GM21423 (cell line): ENCODE measurements at regions not wholly inside any gene's neighbourhood (a gene's known extent, or its start where the extent isn't known, plus 50 kb on each side); places are given as distances from the start of the nearest gene placed in this dataset.
"Not testable (repeated sequence)": the region's sequence is repeated elsewhere in the genome, so short reads cannot be mapped to it uniquely, and the experiment has no call there.

Experiments used
- ATAC-seq: cut with Tn5 transposase; IDR thresholded peaks from one replicate; pipeline ENCODE4 v1.9.1; 2021; ENCODE audit warnings: mild to moderate bottlenecking, moderate library complexity; ENCODE audit not compliant: unreplicated experiment

DNA sequence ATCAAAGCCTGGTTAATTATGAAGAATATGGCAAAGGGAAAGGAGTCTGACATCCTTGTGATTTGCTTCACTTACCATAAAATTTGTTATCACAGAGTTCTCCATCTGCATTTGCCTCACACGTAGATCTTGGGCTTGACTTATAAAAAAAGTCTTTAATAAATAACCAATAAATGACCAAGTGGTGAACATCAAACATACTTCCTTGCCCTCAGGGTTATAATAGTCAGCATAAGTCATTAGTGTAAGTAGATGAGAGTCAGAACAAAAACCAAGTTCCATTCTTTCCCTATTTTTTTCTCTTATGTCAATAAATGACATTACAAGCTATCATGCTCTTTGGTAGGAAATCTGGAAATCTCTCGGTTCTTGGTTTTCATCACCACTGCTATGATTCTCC is 635.4 kb upstream of the ATXN7L3B start:
- ATAC-seq, result no peak

DNA sequence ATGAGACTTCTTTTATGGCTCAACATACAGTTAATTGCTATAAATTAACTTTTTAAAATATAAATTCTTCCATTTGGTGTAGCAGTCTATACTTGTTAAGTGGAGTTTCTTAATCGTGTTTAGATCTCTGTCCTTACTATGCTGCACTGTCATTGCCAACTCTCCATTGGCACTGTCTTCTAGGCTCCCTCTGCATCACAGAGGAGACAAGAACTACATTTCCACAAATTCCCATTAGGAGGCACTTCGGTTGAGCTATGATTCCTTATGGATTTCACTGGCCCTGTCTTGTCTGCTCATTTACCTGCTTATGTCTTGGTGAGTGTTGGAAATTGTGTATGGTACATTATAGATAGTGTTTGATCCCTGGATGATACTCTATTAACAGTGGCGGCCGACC is 630.9 kb upstream of the ATXN7L3B start:
- ATAC-seq, result no peak

DNA sequence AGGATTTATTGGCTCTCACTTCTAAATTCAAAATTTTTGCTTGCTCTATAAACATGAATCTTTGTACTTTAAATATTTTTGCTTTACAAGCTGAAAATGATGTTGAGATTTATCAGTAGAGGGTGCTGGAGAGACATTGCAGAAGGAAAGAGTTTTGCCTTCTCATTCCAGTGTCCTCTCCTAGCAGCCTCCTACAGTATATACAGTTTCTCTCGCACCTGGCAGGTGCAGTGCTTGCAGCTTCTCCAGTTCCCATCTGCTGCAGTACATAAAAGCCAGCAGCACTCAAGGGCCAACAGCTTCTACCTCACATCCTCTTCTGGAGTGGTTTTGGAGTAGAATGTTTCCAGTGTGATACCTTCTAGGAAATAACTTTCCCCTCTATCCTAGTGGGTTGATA is 601.8 kb upstream of the ATXN7L3B start:
- ATAC-seq, result no peak

DNA sequence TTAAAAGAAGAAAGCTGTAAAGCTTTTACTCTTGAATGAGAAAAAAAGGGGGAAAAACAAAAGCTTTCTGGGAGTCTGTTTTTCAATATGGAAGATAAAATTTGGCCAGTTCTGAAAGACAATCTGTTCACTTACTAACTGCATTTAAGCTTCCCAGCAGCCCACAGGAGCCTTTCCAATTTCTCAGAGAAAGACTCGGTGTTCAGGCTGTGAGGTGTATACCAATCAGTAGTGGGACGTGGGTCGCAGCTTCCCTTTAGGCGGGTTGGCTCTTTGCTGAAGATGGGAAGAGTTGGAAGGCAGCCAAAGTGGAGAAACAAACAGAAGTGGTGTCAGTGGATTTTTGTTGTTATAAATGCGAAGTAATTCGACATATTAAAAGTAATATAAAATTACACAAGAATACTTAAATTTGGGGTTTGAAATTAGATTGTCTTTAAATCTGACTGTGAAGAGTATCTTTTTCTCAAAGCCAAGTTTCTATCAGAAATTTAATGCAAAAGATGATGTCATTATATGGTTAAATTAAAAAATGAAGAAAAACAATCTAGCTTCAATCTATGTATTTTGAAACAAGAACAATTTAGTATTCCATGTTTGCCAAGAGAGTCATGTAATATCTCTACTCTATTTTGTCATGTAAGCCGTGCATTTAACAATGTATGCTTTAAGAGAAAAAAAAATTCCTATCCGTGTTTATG is 590.2 kb upstream of the ATXN7L3B start:
- ATAC-seq, result no peak

DNA sequence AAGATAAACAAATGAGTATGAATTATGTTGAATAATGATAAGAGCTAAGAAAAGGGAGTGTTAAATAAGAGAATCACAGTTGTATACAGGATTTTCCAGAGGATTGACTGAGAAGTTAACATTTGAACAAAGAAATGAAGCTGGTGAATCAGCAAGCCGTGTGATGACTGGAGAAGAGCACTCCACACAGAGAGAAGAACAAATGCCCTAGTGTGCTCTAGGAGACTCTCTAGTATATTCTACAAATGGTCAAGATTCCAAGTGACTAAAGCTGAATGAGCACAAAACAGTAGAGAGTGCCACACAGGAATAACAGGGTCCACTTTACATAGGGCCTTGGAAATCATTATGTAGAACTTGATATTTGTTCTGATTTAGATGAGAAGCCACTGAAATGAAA is 587.1 kb upstream of the ATXN7L3B start:
- no peak for ATAC-seq

DNA sequence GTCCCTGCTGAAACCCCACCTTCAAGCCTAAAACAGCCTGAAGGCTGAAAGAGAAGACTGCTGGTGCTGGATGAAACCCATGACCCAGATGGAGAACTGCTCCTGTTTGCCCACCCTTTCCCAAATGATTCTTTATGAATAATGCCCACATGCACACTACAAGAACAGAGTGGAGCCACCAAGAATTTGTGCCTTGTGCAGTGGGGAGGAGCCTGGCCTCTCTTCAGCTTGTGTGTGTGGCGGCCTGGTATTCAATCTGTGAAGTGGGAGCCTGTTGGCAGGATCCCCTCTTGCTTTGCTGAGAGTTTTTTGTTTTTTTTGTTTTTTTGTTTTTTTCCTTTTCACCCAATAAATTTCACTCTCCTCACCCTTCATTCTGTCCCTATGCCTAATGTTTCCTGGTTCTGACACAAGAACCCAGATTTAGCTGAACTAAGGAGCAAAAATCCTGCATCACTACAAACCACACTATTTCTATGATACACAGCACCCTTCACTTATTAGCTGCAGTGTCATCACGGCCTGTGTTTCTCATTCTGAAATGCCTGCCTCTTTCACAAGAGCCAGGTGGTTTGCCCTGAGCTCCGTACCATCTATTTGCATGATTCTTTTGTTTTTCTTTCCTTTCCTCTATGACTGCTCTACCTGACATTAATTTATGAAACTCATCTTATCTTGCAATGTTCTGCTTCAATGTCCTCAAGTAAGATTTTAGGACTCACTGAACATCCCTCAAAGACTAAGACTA is 585.5 kb upstream of the ATXN7L3B start:
- ATAC-seq, result no peak

DNA sequence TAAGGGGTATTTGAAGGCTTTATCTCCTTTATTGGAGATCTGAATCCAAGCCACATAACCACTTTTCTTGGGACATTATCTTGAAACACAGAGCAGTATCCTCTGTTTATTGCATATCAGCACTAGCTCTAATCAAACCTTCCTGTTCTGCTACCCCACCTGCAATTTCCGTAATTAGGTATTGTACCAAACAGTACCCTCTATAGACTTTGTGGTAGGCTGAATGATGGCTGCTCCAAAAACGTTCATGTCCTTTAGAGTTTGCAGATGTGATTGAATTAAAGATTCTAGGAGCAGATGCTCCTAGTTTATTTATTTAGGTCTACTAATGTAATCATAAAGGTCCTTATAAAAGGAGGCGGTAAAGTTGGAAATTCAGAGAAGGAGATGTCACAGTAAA is 573.0 kb upstream of the ATXN7L3B start:
- no peak for ATAC-seq

DNA sequence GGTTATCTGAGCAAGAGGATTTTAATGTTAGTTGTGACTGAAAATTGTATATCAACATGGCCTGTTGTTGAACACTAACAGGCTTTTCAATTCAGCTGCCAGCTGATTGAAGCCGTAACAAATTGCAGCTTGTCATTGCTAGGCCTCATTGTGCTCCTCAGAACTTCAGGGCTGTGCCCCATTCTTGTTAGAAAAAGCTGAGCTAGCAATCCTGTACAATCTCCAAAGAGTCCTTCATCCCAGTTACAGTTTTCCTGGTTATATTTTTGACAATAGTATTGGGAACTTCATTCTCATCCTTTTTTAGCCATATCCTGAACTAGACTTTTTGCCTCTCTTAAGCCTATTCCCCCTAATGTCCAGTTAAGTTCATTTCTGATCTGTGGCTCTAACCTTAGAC is 564.1 kb upstream of the ATXN7L3B start:
- ATAC-seq, result no peak

DNA sequence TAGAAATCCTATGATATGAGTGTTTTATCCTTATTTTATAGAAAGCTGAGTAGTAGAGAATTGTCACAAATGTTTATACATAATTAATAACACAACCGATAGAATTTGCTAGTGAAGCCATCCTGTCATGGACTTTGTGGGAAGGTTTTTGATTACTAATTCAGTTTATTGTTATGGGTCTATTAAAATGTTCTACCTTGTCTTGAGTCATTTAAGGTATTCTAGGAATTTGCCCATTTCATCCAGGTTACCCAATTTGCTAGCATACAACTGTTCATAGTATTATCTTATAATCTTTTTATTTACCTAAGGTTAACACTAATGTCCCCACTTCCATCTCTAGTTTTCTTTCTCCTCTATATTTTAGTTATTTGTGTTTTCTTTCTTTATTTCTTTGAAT is 553.1 kb upstream of the ATXN7L3B start:
- ATAC-seq, result no peak

DNA sequence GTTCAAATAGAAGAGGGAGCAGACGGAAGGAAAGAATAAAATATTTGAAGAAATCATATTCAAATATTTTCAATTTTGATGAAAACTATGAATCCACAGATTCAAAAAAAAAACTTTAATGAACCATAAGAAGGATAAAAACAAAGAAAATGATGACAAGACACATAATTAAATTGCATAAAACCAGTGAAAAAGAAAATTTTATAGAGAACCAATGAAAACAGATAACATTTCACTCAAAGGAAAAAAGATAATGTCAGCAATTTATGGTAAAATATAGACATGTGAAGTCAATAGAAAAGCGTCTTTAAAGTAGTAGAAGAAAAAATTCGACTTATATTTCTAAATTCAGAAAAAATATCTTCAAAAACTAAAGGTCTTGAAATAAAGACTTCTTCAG is 546.5 kb upstream of the ATXN7L3B start:
- ATAC-seq, result no peak

DNA sequence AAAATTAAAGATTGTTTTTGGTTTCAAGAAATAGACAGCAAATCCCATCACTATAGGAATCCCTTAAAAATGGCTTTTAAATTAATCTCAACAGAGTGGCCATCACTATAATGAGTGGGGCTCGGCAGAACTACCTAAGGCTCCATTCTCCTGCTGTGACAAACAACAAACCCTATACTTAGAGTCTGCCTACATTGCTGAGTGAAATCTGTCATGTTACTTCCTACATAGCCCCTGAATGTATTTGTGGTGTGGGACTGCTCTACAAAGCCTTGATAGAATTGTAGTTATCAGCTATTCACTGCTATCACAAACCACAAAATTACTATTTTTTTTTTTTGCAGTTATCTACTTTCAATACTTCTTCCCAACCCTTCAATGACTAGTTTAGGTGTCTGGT is 538.7 kb upstream of the ATXN7L3B start:
- no peak for ATAC-seq

DNA sequence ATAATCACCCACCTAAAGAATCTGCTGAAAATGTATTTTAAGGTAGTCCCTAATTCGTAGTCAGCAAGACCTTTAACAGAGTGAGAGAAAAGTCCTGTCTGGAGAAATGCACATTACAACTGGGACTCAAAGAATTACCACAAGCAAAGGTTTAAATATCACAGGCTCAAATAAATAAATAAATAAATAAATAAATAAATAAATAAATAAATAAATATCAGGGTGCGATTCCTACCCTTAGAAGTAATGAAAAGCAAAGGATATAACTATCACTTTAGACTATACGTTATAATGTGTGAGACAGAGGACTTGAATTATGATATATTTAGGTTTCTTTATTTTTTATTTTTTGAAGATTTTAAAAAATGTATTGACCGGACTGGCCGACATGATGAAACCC is 522.5 kb upstream of the ATXN7L3B start:
- no peak for ATAC-seq

DNA sequence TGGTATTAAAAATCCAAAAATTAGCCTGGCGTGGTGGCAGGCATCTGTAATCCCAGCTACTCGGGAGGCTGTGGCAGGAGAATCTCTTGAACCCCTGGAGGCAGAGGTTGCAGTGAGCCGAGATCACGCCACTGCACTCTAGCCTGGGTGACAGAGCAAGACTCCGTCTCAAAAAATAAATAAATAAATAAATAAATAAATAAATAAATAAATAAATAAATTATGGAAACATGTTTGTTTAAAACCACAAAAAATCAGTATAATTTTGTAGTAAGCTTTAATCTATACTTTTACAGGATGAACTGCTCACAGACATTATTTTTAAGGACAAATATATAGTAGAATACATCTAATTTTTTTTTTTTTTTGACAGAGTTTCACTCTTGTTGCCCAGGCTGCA is 521.3 kb upstream of the ATXN7L3B start:
- not testable (repeated sequence) for ATAC-seq

DNA sequence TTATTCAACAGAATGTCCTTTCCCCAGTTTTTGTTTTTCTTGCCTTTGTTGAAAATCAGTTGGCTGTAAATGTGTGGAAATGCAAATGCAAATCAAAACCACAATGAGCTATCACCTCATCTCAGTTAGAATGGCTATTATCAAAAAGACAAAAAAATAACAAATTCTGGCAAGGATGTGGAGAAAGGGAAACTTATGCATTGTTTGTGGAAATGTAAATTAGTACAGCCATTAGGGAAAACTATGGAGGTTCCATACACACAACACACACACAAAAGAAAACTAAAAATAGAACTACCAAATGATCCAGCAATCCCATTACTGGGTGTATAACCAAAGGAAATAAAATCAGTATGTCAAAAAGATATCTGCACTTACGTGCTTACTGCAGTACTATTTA is 518.8 kb upstream of the ATXN7L3B start:
- ATAC-seq, result no peak

DNA sequence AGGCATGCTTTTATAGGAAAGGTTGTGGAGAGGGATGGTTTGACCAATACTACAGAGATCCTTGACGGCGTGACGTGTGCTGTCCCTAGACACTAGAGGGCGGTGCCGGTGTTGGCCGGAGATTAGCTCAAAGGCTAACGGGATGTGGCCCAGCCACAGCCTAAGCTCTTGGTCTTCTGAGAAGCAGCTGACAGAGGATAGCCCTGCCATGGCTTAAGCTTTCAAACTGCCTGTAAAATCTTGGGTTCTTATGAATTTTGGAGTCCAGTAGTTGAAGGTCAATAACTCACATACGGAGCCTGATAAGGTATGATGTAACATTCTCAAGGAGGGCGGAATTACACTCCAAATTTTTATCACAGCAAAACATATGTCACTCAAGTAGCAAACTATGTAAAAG is 515.7 kb upstream of the ATXN7L3B start:
- peak; percentile 100 for ATAC-seq

DNA sequence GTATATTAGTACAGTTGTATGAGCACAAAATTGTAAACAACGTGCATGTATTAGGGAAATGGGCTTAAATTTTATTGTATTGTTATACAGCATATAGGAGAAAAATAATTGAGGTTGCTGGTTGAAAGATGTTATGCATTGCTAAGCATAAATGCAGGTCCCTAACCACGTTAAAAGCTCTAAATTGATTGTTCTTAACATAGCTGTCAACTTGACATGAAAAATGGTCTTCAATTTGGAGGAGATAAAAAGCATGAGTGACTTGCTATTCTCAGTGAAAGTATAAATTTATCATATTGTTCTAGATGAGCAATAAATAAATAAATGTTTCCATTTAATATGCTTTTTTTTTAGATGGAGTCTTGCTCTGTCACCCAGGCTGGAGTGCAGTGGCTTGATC is 506.6 kb upstream of the ATXN7L3B start:
- ATAC-seq, result no peak

DNA sequence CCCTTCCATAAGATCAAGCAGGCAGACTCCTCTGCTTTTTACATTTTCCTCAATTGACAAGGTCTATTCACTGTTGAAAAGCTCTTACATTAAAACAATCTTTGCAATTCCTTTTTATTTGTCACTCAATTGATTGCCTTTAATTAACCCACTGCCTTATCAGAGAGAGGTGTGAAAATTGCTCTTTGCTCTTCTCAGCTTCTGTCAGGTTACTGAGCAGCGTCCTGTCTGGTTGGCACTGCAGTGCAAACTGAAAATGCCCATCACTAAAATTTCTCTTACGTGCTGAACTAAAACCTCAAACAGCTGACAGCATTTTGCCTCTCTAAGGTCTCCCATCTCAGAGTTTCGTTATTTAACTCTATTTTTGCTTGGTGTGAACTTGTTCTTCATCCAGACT is 504.1 kb upstream of the ATXN7L3B start:
- ATAC-seq, result no peak

DNA sequence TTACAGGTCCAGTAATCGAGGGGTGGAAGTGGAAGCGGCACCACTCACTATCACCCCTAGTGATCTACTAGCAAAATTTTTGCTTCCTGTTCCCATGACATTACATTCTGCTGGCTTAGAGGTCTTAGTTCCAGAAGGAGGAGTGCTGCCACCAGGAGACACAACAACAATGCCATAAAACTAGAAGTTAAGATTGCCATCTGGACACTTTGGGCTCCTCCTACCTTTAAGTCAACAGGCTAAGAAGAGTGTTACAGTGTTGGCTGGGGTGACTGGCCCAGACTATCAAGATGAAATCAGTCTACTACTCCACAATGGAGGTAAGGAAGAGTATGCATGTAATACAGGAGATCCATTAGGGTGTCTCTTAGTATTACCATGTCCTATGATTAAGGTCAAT is 498.5 kb upstream of the ATXN7L3B start:
- not testable (repeated sequence) for ATAC-seq

DNA sequence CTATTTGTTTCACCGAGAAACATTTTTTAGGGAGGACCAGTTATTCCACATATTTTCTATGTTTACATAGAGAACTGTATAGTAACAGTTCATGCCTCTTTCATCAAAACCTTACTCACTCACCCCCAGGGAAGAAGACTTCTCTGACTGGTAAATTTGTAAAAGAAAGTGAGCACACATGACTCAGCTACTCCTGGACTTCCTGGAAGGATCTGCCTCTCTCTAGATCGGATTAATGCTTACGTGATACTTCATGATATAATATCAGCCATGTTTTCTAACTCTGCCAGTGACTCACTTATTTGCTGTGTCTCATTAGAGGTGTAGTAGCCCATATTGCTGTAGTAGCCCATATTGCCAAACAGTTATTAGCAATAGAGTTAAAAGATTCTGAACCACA is 494.3 kb upstream of the ATXN7L3B start:
- no peak for ATAC-seq

DNA sequence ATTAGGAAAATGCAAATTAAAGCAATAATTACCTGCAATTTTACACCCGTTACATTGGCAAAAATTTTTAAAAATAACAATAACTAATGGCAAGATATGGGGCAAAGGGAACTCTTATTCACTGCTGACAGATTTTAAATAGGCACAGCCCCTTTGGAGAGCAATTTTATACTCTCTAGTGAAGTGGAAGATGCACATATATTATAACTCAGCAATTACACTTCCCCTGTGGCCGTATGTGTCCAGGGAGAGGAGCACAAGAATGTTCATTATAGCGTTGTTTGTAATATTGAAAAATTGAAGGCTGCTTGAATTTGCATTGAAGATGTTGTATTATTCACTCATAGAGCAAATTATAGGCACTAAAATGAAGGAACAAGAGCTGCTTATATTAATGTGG is 488.3 kb upstream of the ATXN7L3B start:
- no peak for ATAC-seq

DNA sequence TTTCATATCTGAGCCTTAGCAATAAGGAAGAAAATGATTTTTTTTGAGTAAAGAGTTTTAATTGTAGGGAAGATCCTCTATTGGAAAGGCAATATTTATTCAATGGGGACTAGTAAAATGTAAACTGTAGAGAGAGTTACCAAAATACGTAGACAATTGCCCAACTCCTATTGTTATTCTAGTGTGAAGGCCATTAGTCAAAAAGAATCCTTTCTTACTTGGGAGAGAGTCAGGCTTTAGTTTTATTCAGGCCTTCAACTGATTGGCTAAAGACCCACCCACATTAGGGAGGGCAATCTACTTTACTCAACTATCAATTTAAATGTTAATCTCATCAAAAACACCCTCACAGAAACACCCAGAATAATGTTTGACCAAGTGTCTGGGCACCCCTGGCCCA is 485.8 kb upstream of the ATXN7L3B start:
- ATAC-seq, result no peak

DNA sequence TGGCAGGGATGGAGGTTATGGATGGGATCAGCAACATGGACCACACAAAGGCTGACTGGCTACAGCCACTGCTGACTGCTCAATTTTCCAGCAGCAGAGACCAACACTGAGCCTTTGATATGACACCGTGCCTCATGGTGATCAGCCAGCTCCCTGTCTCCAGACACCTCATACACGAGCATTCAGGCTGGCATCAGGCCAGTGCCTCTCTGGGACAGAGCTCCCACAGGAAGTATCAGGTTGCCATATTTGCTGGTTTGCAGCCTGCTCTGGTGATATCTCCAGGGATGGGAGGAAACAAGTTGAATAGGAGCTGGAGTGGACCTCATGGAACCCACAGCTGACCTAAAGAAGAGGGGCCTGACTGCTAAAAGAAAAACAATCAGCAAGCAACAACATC is 471.2 kb upstream of the ATXN7L3B start:
- ATAC-seq, result no peak

DNA sequence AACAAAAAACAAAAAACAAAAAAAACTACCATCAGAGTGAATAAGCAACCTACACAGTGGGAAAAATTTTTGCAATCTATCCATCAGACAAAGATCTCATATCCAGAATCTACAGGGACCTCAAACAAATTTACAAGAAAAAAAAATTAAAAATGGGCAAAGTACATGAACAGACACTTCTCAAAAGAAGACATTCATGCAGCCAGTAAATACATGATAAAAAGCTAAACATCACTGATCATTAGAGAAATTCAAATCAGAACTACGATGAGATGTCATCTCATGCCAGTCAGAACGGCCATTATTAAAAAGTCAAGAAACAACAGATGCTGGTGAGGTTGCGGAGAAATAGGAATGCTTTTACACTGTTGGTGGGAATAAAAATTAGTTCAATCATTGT is 466.5 kb upstream of the ATXN7L3B start:
- ATAC-seq, result no peak
